Ovary (tissue), 3 donors: ENCODE measurements at regions not wholly inside any gene's neighbourhood (a gene's known extent, or its start where the extent isn't known, plus 50 kb on each side); places are given as distances from the start of the nearest gene placed in this dataset.

Experiments used
- POLR2A ChIP-seq: fragments of 450-650 bp; IDR thresholded peaks from one replicate; pipeline ENCODE4 v1.6.1; 2017; ENCODE audit warnings: antibody characterized with exemption, mild to moderate bottlenecking, moderate library complexity
- TF ChIP-seq, protein P1 (sequence below), 3 donors: fragments of 450-650 bp in 2 of 3; fragments of 200-600 bp in 1 of 3; IDR thresholded peaks; one replicate each; pipeline versions ENCODE4 v1.5.1 to v1.8.0; 2016 to 2022; ENCODE audit warnings: antibody characterized with exemption in 3 of 3, mild to moderate bottlenecking in 1 of 3
- donor health status: DM: no; HTN: no; CAD: no.

DNA sequence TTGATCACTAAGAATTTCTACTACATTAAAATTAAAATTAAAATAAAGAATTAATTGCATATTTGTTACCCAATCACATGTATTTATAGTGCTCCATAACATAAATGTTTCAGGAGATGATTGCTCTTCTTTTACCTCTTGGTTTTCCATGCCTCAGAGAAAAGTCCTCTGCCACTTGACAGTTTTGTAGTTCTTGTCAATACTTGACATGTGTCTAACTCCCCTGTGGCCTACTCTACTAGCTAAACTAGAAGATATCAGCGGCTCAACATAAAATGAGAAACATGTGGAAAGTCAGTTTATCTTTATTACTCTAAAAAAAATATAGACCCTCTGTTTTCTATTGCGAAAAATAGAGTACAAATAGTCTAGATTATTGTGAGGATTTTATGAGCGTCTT, 650.6 kb upstream of the NUDT12 start:
- TF ChIP-seq POLR2A, result no peak
- TF ChIP-seq, protein P1, sequence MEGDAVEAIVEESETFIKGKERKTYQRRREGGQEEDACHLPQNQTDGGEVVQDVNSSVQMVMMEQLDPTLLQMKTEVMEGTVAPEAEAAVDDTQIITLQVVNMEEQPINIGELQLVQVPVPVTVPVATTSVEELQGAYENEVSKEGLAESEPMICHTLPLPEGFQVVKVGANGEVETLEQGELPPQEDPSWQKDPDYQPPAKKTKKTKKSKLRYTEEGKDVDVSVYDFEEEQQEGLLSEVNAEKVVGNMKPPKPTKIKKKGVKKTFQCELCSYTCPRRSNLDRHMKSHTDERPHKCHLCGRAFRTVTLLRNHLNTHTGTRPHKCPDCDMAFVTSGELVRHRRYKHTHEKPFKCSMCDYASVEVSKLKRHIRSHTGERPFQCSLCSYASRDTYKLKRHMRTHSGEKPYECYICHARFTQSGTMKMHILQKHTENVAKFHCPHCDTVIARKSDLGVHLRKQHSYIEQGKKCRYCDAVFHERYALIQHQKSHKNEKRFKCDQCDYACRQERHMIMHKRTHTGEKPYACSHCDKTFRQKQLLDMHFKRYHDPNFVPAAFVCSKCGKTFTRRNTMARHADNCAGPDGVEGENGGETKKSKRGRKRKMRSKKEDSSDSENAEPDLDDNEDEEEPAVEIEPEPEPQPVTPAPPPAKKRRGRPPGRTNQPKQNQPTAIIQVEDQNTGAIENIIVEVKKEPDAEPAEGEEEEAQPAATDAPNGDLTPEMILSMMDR (IDR thresholded peaks at IDR 0.05), result no peak
